ENCODE measurements at regions not wholly inside any gene's neighbourhood (a gene's known extent, or its start where the extent isn't known, plus 50 kb on each side); places are given as distances from the start of the nearest gene placed in this dataset.

- TF ChIP-seq CTCF (IDR thresholded peaks at IDR 0.05): no peak
- no peak for TF ChIP-seq POLR2A (IDR thresholded peaks at IDR 0.05; ENCODE audit: low read depth)
- no peak for TF ChIP-seq EP300 (IDR thresholded peaks at IDR 0.05)
- TF ChIP-seq POLR2AphosphoS5 (IDR thresholded peaks at IDR 0.05): no peak
Measured at GRCh38 chr20:57108742-57109570, 157.5 kb downstream of the BMP7 start.

Measured in esophagus muscularis mucosa (tissue), 4 donors.